A549 (cell line): ENCODE measurements at regions not wholly inside any gene's neighbourhood (a gene's known extent, or its start where the extent isn't known, plus 50 kb on each side); places are given as distances from the start of the nearest gene placed in this dataset.

Experiments
- CBX2 ChIP-seq: fragments of 200-600 bp; sonication (generic); IDR thresholded peaks from 2 replicates; pipeline ENCODE4 v1.6.1; 2016; ENCODE audit warnings: low read depth, mild to moderate bottlenecking, borderline replicate concordance
- MAFK ChIP-seq: fragments of 450-650 bp; IDR thresholded peaks from 2 replicates; pipeline ENCODE4 v1.6.1; 2014; ENCODE audit not compliant: partially characterized antibody

- no peak for TF ChIP-seq MAFK
- TF ChIP-seq CBX2, result no peak
Measured at GRCh38 chr16:50899951-50900350, 158.1 kb downstream of the CYLD start.
